Caki2 (cell line): ENCODE measurements at regions not wholly inside any gene's neighbourhood (a gene's known extent, or its start where the extent isn't known, plus 50 kb on each side); places are given as distances from the start of the nearest gene placed in this dataset.
A peak's percentile ranks its signal among the peaks of the same experiment; 100 is the strongest.
"Not testable (repeated sequence)": the region's sequence is repeated elsewhere in the genome, so short reads cannot be mapped to it uniquely, and the experiment has no call there.

Source experiments
- DNase-seq: peaks from one replicate; pipeline ENCODE4 v3.0.0-alpha.2; 2015; ENCODE audit warnings: low read depth
- in situ Hi-C: cut with HindIII; loops from 2 replicates; pipeline ENCODE4 v1.10.0; 2016; ENCODE audit warnings: low sequenced_read_pairs, low pct_unique_long_range_greater_than_20kb, mixed read lengths

GRCh38 chr22:26931471-26931870 is 274.1 kb downstream of the MIAT start:
- in situ Hi-C loops, result no loop called here
- no peak for DNase-seq

- in situ Hi-C loops, result no loop called here
- no peak for DNase-seq
Observed at GRCh38 chr22:26933105-26933590, 275.8 kb downstream of the MIAT start.

- in situ Hi-C loops, result no loop called here
- DNase-seq, result no peak
Observed at GRCh38 chr22:26937213-26937612, 279.8 kb downstream of the MIAT start.

- in situ Hi-C loops, result no loop called here
- no peak for DNase-seq
Observed at GRCh38 chr22:26939466-26939865, 282.1 kb downstream of the MIAT start.

GRCh38 chr22:26941896-26942636 is 284.7 kb downstream of the MIAT start:
- no peak for DNase-seq
- in situ Hi-C loops, result no loop called here

GRCh38 chr22:26942637-26942957 is 285.2 kb downstream of the MIAT start:
- in situ Hi-C loops, result no loop called here
- DNase-seq, result no peak

GRCh38 chr22:26945565-26945964 is 288.2 kb downstream of the MIAT start:
- in situ Hi-C loops, result no loop called here
- DNase-seq, result no peak

- in situ Hi-C loops, result no loop called here
- peak; percentile 31 for DNase-seq
Observed at GRCh38 chr22:26949193-26949592, 291.8 kb downstream of the MIAT start.

- in situ Hi-C loops, DNase-seq: not testable (repeated sequence)
Observed at GRCh38 chr22:26951139-26951538, 293.8 kb downstream of the MIAT start.

- no peak for DNase-seq
- in situ Hi-C loops, result no loop called here
Observed at GRCh38 chr22:26952004-26952403, 294.6 kb downstream of the MIAT start.

- in situ Hi-C loops, result no loop called here
- no peak for DNase-seq
Observed at GRCh38 chr22:26952451-26953011, 295.1 kb downstream of the MIAT start.

- in situ Hi-C loops, result no loop called here
- no peak for DNase-seq
Observed at GRCh38 chr22:26953012-26953883, 295.9 kb downstream of the MIAT start.

GRCh38 chr22:26956371-26956770 is 299.0 kb downstream of the MIAT start:
- in situ Hi-C loops, result no loop called here
- no peak for DNase-seq

GRCh38 chr22:26957176-26957575 is 299.8 kb downstream of the MIAT start:
- no peak for DNase-seq
- in situ Hi-C loops, result no loop called here

- DNase-seq, result no peak
- in situ Hi-C loops, result no loop called here
Observed at GRCh38 chr22:26957897-26958296, 300.5 kb downstream of the MIAT start.

- no peak for DNase-seq
- in situ Hi-C loops, result no loop called here
Observed at GRCh38 chr22:26958378-26958777, 301.0 kb downstream of the MIAT start.

- in situ Hi-C loops, result no loop called here
- DNase-seq, result no peak
Observed at GRCh38 chr22:26964642-26965041, 307.3 kb downstream of the MIAT start.

- no peak for DNase-seq
- in situ Hi-C loops, result no loop called here
Observed at GRCh38 chr22:26967282-26967681, 309.9 kb downstream of the MIAT start.

- no peak for DNase-seq
- in situ Hi-C loops, result no loop called here
Observed at GRCh38 chr22:26968859-26969523, 311.6 kb downstream of the MIAT start.
